OCI-LY7 (cell line): ENCODE measurements at regions not wholly inside any gene's neighbourhood (a gene's known extent, or its start where the extent isn't known, plus 50 kb on each side); places are given as distances from the start of the nearest gene placed in this dataset.
"Not testable (repeated sequence)": the region's sequence is repeated elsewhere in the genome, so short reads cannot be mapped to it uniquely, and the experiment has no call there.

ENCODE experiments used
- CTCF ChIP-seq: fragments of 200-600 bp; sonication (generic); conservative IDR thresholded peaks from 2 replicates; pipeline ENCODE4 v1.5.1; 2014; ENCODE audit warnings: mild to moderate bottlenecking, antibody characterized with exemption, low read length, moderate library complexity, mixed read lengths
- EZH2phosphoT487 ChIP-seq: fragments of 200-600 bp; sonication (generic); IDR thresholded peaks from 2 replicates; pipeline ENCODE4 v1.6.1; 2018; ENCODE audit warnings: low read depth, borderline replicate concordance, mild to moderate bottlenecking, mixed run types, antibody characterized with exemption, low read length, moderate library complexity, mixed read lengths

- not testable (repeated sequence) for TF ChIP-seq CTCF, EZH2phosphoT487
Observed at GRCh38 chr9:62864481-62865469, 1674.9 kb downstream of the SPATA31A7 start.
